SH-SY5Y (cell line): ENCODE measurements at regions not wholly inside any gene's neighbourhood (a gene's known extent, or its start where the extent isn't known, plus 50 kb on each side); places are given as distances from the start of the nearest gene placed in this dataset.

Experiments used
- GATA2 ChIP-seq: IDR thresholded peaks from 2 replicates; pipeline ENCODE4 v1.6.1; 2011; ENCODE audit warnings: mild to moderate bottlenecking, low read depth, low read length
- GATA3 ChIP-seq: IDR thresholded peaks from 2 replicates; pipeline ENCODE4 v1.6.1; 2011; ENCODE audit warnings: low read depth, mild to moderate bottlenecking, low read length, moderate library complexity

GRCh38 chr1:60751306-60751705 is 331.1 kb upstream of the NFIA start:
- TF ChIP-seq GATA2 = no peak
- TF ChIP-seq GATA3 = no peak
